ENCODE measurements at regions not wholly inside any gene's neighbourhood (a gene's known extent, or its start where the extent isn't known, plus 50 kb on each side); places are given as distances from the start of the nearest gene placed in this dataset.

DNA sequence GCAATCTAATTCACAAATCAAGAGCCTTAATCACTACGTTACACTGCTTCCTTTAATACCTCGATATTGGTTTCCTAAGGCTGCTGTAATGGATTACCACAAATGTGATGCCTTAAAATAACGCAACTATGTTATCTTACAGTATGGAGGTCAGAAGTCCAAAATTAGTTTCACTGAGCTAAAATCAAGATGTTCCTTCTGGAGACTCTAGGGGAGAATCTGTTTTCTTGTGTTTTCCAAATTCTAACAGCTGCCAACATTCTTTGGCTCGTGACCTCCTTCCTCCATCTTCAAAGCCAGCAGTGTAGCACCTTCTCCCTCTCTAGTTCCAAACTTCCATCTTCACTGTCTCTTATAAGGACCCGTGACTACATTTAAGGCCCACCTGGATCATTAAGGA is 335.0 kb upstream of the NFIA start:
- Histone ChIP-seq H3K9ac (ENCODE audit: insufficient read depth, low read length) (no peak overlapping the region), H3K4me1 (ENCODE audit: control insufficient read depth, extremely low read depth, insufficient read depth, low read length) (no peaks in the 10 kb centered on the region), H3K27me3 (ENCODE audit: control insufficient read depth, insufficient read depth, low read length) (no peaks in the 10 kb centered on the region), H3K27ac (ENCODE audit: insufficient read depth, low read length) (no peak overlapping the region), H3K4me2 (ENCODE audit: extremely low read depth, insufficient read depth, low read length) (no peak overlapping the region), H4K20me1 (ENCODE audit: control insufficient read depth, extremely low read depth, insufficient read depth, low read length) (no peaks in the 10 kb centered on the region), H3K79me2 (ENCODE audit: control insufficient read depth, insufficient read depth, low read length) (no peaks in the 10 kb centered on the region), H3K36me3 (ENCODE audit: control insufficient read depth, insufficient read depth, low read length) (no peaks in the 10 kb centered on the region), H3K4me3 (replicated peaks in 1 of 4; ENCODE audit: control extremely low read depth in 1 of 4, insufficient read depth in 1 of 4, low read depth in 3 of 4, low read length in 4 of 4) (no peak overlapping the region), H3K9me3 (ENCODE audit: control insufficient read depth, insufficient read depth, low read depth, low read length) (no peaks in the 10 kb centered on the region), H2AFZ (ENCODE audit: low read length) (no peak overlapping the region)
- TF ChIP-seq CTCF (conservative IDR thresholded peaks at IDR 0.05 in 1 of 2, IDR thresholded peaks at IDR 0.05 in 1 of 2; ENCODE audit: low read depth in 1 of 2, low read length in 2 of 2) = no peak
- TF ChIP-seq EZH2 (IDR thresholded peaks at IDR 0.05; ENCODE audit: low read length, missing control alignments) = no peak
- DNase-seq (ENCODE audit: low read depth in 2 of 2) = no peak

- no peaks in the 10 kb centered on the region for H4K20me1 ChIP-seq (ENCODE audit: control insufficient read depth, extremely low read depth, insufficient read depth, low read length)
- no peak overlapping the region for H3K9ac ChIP-seq (ENCODE audit: insufficient read depth, low read length)
- H3K4me2 ChIP-seq (ENCODE audit: extremely low read depth, insufficient read depth, low read length) = no peak overlapping the region
- no peaks in the 10 kb centered on the region for H3K79me2 ChIP-seq (ENCODE audit: control insufficient read depth, insufficient read depth, low read length)
- H3K27ac ChIP-seq (ENCODE audit: insufficient read depth, low read length) = no peak overlapping the region
- no peak for TF ChIP-seq EZH2 (IDR thresholded peaks at IDR 0.05; ENCODE audit: low read length, missing control alignments)
- TF ChIP-seq CTCF (conservative IDR thresholded peaks at IDR 0.05 in 1 of 2, IDR thresholded peaks at IDR 0.05 in 1 of 2; ENCODE audit: low read depth in 1 of 2, low read length in 2 of 2) = no peak
- no peak overlapping the region for H3K4me3 ChIP-seq (replicated peaks in 1 of 4; ENCODE audit: control extremely low read depth in 1 of 4, insufficient read depth in 1 of 4, low read depth in 3 of 4, low read length in 4 of 4)
- no peaks in the 10 kb centered on the region for H3K36me3 ChIP-seq (ENCODE audit: control insufficient read depth, insufficient read depth, low read length)
- no peaks in the 10 kb centered on the region for H3K4me1 ChIP-seq (ENCODE audit: control insufficient read depth, extremely low read depth, insufficient read depth, low read length)
- no peaks in the 10 kb centered on the region for H3K9me3 ChIP-seq (ENCODE audit: control insufficient read depth, insufficient read depth, low read depth, low read length)
- no peaks in the 10 kb centered on the region for H3K27me3 ChIP-seq (ENCODE audit: control insufficient read depth, insufficient read depth, low read length)
- H2AFZ ChIP-seq (ENCODE audit: low read length) = no peak overlapping the region
- no peak for DNase-seq (ENCODE audit: low read depth in 2 of 2)
These were observed 336.0 kb upstream of the NFIA start for GRCh38 chr1:60746278-60746791.

DNA sequence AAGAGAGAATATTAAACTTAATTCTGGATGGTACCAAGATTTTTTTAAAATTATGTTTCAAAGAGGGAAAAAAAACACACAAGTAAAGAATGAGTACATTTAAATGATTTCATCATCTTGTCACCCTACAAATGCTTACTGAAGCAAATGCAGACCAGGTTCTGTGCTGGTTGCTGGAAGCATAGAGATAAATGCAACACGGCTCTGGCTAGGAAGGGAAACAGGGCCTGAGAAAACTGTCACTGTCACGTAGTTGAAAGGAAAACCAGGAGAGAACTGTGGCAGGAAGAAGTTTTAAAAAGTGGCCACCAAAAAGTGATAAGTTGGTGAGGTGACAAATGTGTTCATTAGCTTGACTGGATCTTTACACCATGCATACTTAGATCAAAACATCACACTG is 336.9 kb upstream of the NFIA start:
- Histone ChIP-seq H3K27ac (ENCODE audit: insufficient read depth, low read length) (no peak overlapping the region), H3K4me3 (replicated peaks in 1 of 4; ENCODE audit: control extremely low read depth in 1 of 4, insufficient read depth in 1 of 4, low read depth in 3 of 4, low read length in 4 of 4) (no peak overlapping the region), H3K4me1 (ENCODE audit: control insufficient read depth, extremely low read depth, insufficient read depth, low read length) (no peaks in the 10 kb centered on the region), H3K4me2 (ENCODE audit: extremely low read depth, insufficient read depth, low read length) (no peak overlapping the region), H3K9ac (ENCODE audit: insufficient read depth, low read length) (no peak overlapping the region), H3K36me3 (ENCODE audit: control insufficient read depth, insufficient read depth, low read length) (no peaks in the 10 kb centered on the region), H2AFZ (ENCODE audit: low read length) (no peak overlapping the region), H4K20me1 (ENCODE audit: control insufficient read depth, extremely low read depth, insufficient read depth, low read length) (no peaks in the 10 kb centered on the region), H3K27me3 (ENCODE audit: control insufficient read depth, insufficient read depth, low read length) (no peaks in the 10 kb centered on the region), H3K9me3 (ENCODE audit: control insufficient read depth, insufficient read depth, low read depth, low read length) (no peaks in the 10 kb centered on the region), H3K79me2 (ENCODE audit: control insufficient read depth, insufficient read depth, low read length) (no peaks in the 10 kb centered on the region)
- no peak for TF ChIP-seq EZH2 (IDR thresholded peaks at IDR 0.05; ENCODE audit: low read length, missing control alignments)
- no peak for TF ChIP-seq CTCF (conservative IDR thresholded peaks at IDR 0.05 in 1 of 2, IDR thresholded peaks at IDR 0.05 in 1 of 2; ENCODE audit: low read depth in 1 of 2, low read length in 2 of 2)
- DNase-seq (ENCODE audit: low read depth in 2 of 2) = no peak

All from fibroblast of lung (primary cell).